B cell (primary cell): ENCODE measurements at regions not wholly inside any gene's neighbourhood (a gene's known extent, or its start where the extent isn't known, plus 50 kb on each side); places are given as distances from the start of the nearest gene placed in this dataset.

Experiments
- ATAC-seq: fragments of 200-7000 bp; cut with Tn5 transposase; one replicate; pipeline ENCODE4 v1.10.0; 2021; ENCODE audit warnings: low read depth, mild to moderate bottlenecking, moderate number of reproducible peaks, moderate library complexity
- CTCF ChIA-PET: fragments of 350-600 bp; sonication (Branson Sonifier 250); formaldehyde crosslinking; loops from one replicate; lab custom pipeline; 2021; ENCODE audit warnings: antibody characterized with exemption, inconsistent platforms; lab: Charles Lee
- POLR2A ChIA-PET: fragments of 350-600 bp; sonication (Branson Sonifier 250); formaldehyde crosslinking; loops from one replicate; lab custom pipeline; 2021; ENCODE audit warnings: antibody characterized with exemption; lab: Charles Lee
- DNase-seq: peaks from one replicate; pipeline ENCODE4 v3.0.0; 2013
- H2AFZ ChIP-seq: 2 replicates; pipeline ENCODE4 v1.6.1; 2012; ENCODE audit warnings: mild to moderate bottlenecking, low read depth, low read length; ENCODE audit not compliant: insufficient read depth, poor library complexity, severe bottlenecking
- H3K27ac ChIP-seq, 2 donors: 1 replicate in 1 of 2; 2 replicates in 1 of 2; pipeline ENCODE4 v1.5.1; 2012 to 2013; ENCODE audit warnings: low read length in 2 of 2, mild to moderate bottlenecking in 2 of 2, moderate library complexity in 1 of 2
- H3K27me3 ChIP-seq, 4 experiments: fragments of 200-600 bp in 1 of 4; sonication (generic) in 1 of 4; replicated peaks in 1 of 4; 1 replicate in 2 of 4; 2 replicates in 2 of 4; pipeline versions ENCODE4 v1.6.1 to v1.7.0; 2013 to 2016; ENCODE audit warnings: low read length in 3 of 4, mild to moderate bottlenecking in 2 of 4, mixed read lengths in 1 of 4, moderate library complexity in 1 of 4; ENCODE audit not compliant: insufficient read depth in 4 of 4, control insufficient read depth in 3 of 4; ENCODE audit errors: control extremely low read depth in 1 of 4
- H3K36me3 ChIP-seq, 2 experiments: replicated peaks in 1 of 2; 1 replicate in 1 of 2; 2 replicates in 1 of 2; pipeline versions ENCODE4 v1.6.1 to v1.7.1; 2013; ENCODE audit warnings: low read length in 1 of 2; ENCODE audit not compliant: insufficient read depth in 2 of 2, control insufficient read depth in 1 of 2; ENCODE audit errors: control extremely low read depth in 1 of 2, extremely low read depth in 1 of 2
- H3K4me1 ChIP-seq, 2 donors: fragments of 200-600 bp in 1 of 2; sonication (generic) in 1 of 2; 1 replicate in 1 of 2; 2 replicates in 1 of 2; pipeline versions ENCODE4 v1.5.1 to v1.6.1; 2013 to 2017; ENCODE audit warnings: low read length in 2 of 2; ENCODE audit not compliant: control insufficient read depth in 2 of 2, insufficient read depth in 2 of 2
- H3K4me2 ChIP-seq: replicated peaks from 2 replicates; pipeline ENCODE3; 2012; ENCODE audit warnings: mild to moderate bottlenecking, low read depth, low read length; ENCODE audit not compliant: poor library complexity, severe bottlenecking
- H3K4me3 ChIP-seq, 5 experiments: fragments of 200-600 bp in 1 of 5; sonication (generic) in 1 of 5; 1 replicate in 3 of 5; 2 replicates in 2 of 5; pipeline versions ENCODE4 v1.5.1 to v1.7.0; 2011 to 2016; ENCODE audit warnings: low read length in 4 of 5, mild to moderate bottlenecking in 4 of 5, low read depth in 2 of 5, control low read depth in 1 of 5, moderate library complexity in 1 of 5; ENCODE audit not compliant: insufficient read depth in 1 of 5; ENCODE audit errors: control extremely low read depth in 1 of 5, extremely low read depth in 1 of 5
- H3K79me2 ChIP-seq: fragments of 200-600 bp; sonication (generic); one replicate; pipeline ENCODE4 v1.6.0; 2016; ENCODE audit warnings: low read length; ENCODE audit not compliant: control insufficient read depth, insufficient read depth
- H3K9ac ChIP-seq: fragments of 200-600 bp; sonication (generic); 2 replicates; pipeline ENCODE4 v1.6.1; 2017; ENCODE audit warnings: mild to moderate bottlenecking, low read length, moderate library complexity
- H3K9me3 ChIP-seq, 3 donors: one replicate each; pipeline versions ENCODE4 v1.6.1 to v1.7.1; 2013; ENCODE audit warnings: low read length in 2 of 3; ENCODE audit not compliant: control insufficient read depth in 2 of 3, insufficient read depth in 1 of 3; ENCODE audit errors: control extremely low read depth in 1 of 3
- H4K20me1 ChIP-seq: 2 replicates; pipeline ENCODE4 v1.6.0; 2012; ENCODE audit warnings: mild to moderate bottlenecking, low read length; ENCODE audit not compliant: insufficient read depth, control insufficient read depth, poor library complexity, severe bottlenecking
- H3K27ac Mint-ChIP-seq: one replicate; pipeline ENCODE4 v1.8.0; 2021; ENCODE audit warnings: mixed read lengths
- H3K27me3 Mint-ChIP-seq: one replicate; pipeline ENCODE4 v1.8.0; 2021; ENCODE audit warnings: mixed read lengths
- H3K4me1 Mint-ChIP-seq: one replicate; pipeline ENCODE4 v1.8.0; 2021; ENCODE audit warnings: mixed read lengths
- H3K4me3 Mint-ChIP-seq: one replicate; pipeline ENCODE4 v1.8.0; 2021; ENCODE audit warnings: mixed read lengths
- H3K9me3 Mint-ChIP-seq: one replicate; pipeline ENCODE4 v1.8.0; 2022; ENCODE audit warnings: mixed read lengths; ENCODE audit not compliant: insufficient read depth
- EZH2 ChIP-seq: IDR thresholded peaks from 2 replicates; pipeline ENCODE4 v1.6.1; 2012; ENCODE audit warnings: borderline replicate concordance, low read depth, mild to moderate bottlenecking, moderate library complexity, low read length; ENCODE audit not compliant: insufficient read depth, poor library complexity, severe bottlenecking
- WGBS: methylation state at CpG from one replicate; pipeline ENCODE4 v1.1.5; 2013; ENCODE audit warnings: missing lambda C conversion rate; ENCODE audit not compliant: insufficient coverage; 5-methylcytosine and 5-hydroxymethylcytosine counted together
- intact Hi-C: fragments of 100-400 bp; cut with micrococcal nuclease; formaldehyde crosslinking; loops from one replicate; pipeline ENCODE4 v1.10.0; 2022
- TF ChIP-seq, protein P1 (sequence below): fragments of 200-600 bp; IDR thresholded peaks from one replicate; pipeline ENCODE4 v1.8.0; 2022; ENCODE audit warnings: antibody characterized with exemption, mild to moderate bottlenecking

DNA sequence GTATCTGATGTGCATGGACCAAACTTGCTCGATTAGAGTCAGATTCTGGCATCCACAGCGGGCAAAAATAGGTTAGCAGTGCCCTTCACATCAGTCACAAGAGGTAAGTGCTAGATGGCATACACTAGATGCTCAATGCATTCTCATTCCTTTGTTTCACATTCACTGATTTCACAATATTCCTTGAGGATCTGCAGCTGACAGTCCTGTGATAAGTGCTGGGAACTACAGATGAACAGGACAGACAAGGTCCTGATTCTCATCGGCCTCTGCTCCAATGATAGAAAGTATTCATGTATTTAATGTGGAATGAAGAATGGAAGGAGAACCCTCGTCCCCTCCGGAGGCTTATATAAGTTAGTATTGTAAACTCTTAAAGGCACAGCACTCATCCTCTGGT is 96.8 kb upstream of the SERPINE2 start:
- Mint-ChIP-seq H3K27ac (no peak overlapping the region), H3K9me3 (no peaks in the 10 kb centered on the region), H3K4me3 (no peak overlapping the region), H3K27me3 (peaks cover 42% of the 10 kb centered on the region), H3K4me1 (no peaks in the 10 kb centered on the region)
- Histone ChIP-seq H3K27ac (no peak overlapping the region), H3K36me3 (no peaks in the 10 kb centered on the region), H3K79me2 (no peaks in the 10 kb centered on the region), H3K4me1 (no peaks in the 10 kb centered on the region), H3K9ac (no peak overlapping the region), H3K4me3 (no peak overlapping the region), H3K9me3 (no peaks in the 10 kb centered on the region), H2AFZ (no peak overlapping the region), H3K4me2 (no peak overlapping the region), H4K20me1 (no peaks in the 10 kb centered on the region), H3K27me3 (peaks cover 0 to 5% (median 1%) of the 10 kb centered on the region in 4 experiments)
- ChIA-PET POLR2A (no interaction called here), CTCF (no interaction called here)
- 91% methylated on average over 3 of the region's 5 CpGs for WGBS
- no peak for ATAC-seq
- no peak for DNase-seq
- no peak for TF ChIP-seq EZH2
- TF ChIP-seq, protein P1, sequence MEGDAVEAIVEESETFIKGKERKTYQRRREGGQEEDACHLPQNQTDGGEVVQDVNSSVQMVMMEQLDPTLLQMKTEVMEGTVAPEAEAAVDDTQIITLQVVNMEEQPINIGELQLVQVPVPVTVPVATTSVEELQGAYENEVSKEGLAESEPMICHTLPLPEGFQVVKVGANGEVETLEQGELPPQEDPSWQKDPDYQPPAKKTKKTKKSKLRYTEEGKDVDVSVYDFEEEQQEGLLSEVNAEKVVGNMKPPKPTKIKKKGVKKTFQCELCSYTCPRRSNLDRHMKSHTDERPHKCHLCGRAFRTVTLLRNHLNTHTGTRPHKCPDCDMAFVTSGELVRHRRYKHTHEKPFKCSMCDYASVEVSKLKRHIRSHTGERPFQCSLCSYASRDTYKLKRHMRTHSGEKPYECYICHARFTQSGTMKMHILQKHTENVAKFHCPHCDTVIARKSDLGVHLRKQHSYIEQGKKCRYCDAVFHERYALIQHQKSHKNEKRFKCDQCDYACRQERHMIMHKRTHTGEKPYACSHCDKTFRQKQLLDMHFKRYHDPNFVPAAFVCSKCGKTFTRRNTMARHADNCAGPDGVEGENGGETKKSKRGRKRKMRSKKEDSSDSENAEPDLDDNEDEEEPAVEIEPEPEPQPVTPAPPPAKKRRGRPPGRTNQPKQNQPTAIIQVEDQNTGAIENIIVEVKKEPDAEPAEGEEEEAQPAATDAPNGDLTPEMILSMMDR: no peak
- intact Hi-C loops: no loop called here

DNA sequence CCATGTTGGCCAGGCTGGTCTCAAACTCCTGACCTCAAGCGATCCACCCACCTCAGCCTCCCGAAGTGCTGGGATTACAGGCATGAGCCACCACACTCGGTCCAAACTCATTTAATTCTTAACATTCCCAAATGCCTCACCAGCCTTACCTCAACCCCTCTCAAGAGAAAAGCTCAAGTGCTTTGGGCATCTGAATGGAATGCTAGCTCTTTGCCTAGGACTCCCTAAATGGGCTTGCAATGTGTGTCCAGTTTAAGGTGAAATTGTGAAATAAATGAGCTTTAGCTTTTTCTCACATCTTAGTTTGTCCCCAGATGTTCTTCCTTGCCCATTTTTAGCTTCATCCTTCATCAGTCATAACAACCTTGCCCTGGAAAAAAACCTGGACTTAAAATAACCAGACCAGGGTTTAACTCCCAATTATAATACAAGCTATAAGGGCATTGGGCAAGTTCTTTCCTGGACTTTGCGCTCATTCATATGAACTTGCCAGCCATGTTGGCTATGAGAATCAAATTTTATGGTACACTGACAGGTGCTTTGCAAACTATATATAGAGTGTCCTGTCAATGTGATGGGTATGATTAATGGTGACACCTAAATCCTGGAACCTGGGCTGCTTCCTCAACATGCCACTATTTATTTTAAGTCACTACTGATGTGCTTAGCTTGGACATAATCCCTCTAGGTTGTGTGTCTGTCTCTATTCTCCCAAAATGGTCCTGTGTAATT is 95.1 kb upstream of the SERPINE2 start:
- Histone ChIP-seq H3K79me2 (no peaks in the 10 kb centered on the region), H3K36me3 (no peaks in the 10 kb centered on the region), H3K27me3 (peaks cover 0 to 7% (median 1%) of the 10 kb centered on the region in 4 experiments), H3K4me1 (no peaks in the 10 kb centered on the region), H3K9ac (no peak overlapping the region), H4K20me1 (no peaks in the 10 kb centered on the region), H3K27ac (no peak overlapping the region), H3K4me2 (no peak overlapping the region), H3K9me3 (no peaks in the 10 kb centered on the region), H3K4me3 (no peak overlapping the region), H2AFZ (no peak overlapping the region)
- Mint-ChIP-seq H3K4me1 (no peaks in the 10 kb centered on the region), H3K27me3 (peaks cover 44% of the 10 kb centered on the region), H3K27ac (no peak overlapping the region), H3K9me3 (no peaks in the 10 kb centered on the region), H3K4me3 (no peak overlapping the region)
- TF ChIP-seq EZH2: no peak
- TF ChIP-seq, protein P1: no peak
- no peak for ATAC-seq
- CTCF ChIA-PET: no interaction called here
- intact Hi-C loops: no loop called here
- POLR2A ChIA-PET: no interaction called here
- WGBS: 100% methylated on average over 4 of the region's 4 CpGs
- no peak for DNase-seq
